ENCODE measurements at regions not wholly inside any gene's neighbourhood (a gene's known extent, or its start where the extent isn't known, plus 50 kb on each side); places are given as distances from the start of the nearest gene placed in this dataset.
"Not testable (repeated sequence)": the region's sequence is repeated elsewhere in the genome, so short reads cannot be mapped to it uniquely, and the experiment has no call there.

DNA sequence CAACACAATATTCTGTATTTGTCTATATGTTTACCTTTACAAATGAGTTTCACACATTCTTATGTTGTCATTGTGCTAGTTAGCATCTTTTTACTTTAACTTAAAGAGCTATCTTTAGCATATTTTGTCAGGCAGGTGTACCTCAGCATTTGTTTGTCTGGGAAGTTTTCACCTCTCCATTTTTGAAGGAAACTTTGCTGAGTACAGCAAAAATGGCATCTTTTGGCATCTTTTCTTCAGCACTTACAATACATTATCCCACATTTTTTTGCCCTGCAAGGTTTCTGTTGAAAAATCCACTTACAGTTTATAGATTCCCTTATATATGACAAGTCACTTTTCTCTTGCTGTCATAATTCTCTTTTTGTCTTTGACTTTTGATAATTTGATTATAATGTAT is 171.3 kb upstream of the XIRP2 start:
- no peaks in the 10 kb centered on the region for H3K27me3 Mint-ChIP-seq (ENCODE audit: low read depth, unreplicated experiment)
- Histone ChIP-seq H3K4me2 (ENCODE audit: low read length) (no peak overlapping the region), H3K4me3 (ENCODE audit: insufficient read depth, low read depth, low read length) (no peak overlapping the region), H3K4me1 (ENCODE audit: insufficient read depth, low read length) (no peaks in the 10 kb centered on the region), H3K36me3 (ENCODE audit: insufficient read depth, low read length) (no peaks in the 10 kb centered on the region), H3K27me3 (ENCODE audit: insufficient read depth, low read length) (no peaks in the 10 kb centered on the region), H4K20me1 (ENCODE audit: insufficient read depth, low read length) (no peaks in the 10 kb centered on the region), H3K9me3 (ENCODE audit: insufficient read depth, low read depth, low read length) (no peaks in the 10 kb centered on the region), H3K79me2 (ENCODE audit: insufficient read depth, low read length) (no peaks in the 10 kb centered on the region), H3K9ac (ENCODE audit: low read length) (no peak overlapping the region), H2AFZ (ENCODE audit: low read depth, low read length) (no peak overlapping the region), H3K27ac (ENCODE audit: low read depth, low read length) (no peak overlapping the region)
- FAIRE-seq (no peak), DNase-seq (ENCODE audit: low read depth) (no peak)
- H3K9me3 Mint-ChIP-seq (ENCODE audit: unreplicated experiment): peaks cover 2% of the 10 kb centered on the region
- no peak overlapping the region for H3K4me3 Mint-ChIP-seq (ENCODE audit: unreplicated experiment)
- no peaks in the 10 kb centered on the region for H3K4me1 Mint-ChIP-seq (ENCODE audit: low read depth, unreplicated experiment)
- no peaks in the 10 kb centered on the region for H3K36me3 Mint-ChIP-seq (ENCODE audit: low read depth, unreplicated experiment)
- TF ChIP-seq EZH2 (IDR thresholded peaks at IDR 0.05; ENCODE audit: insufficient read depth, low read length): no peak
- H3K27ac Mint-ChIP-seq (ENCODE audit: unreplicated experiment): no peak overlapping the region

DNA sequence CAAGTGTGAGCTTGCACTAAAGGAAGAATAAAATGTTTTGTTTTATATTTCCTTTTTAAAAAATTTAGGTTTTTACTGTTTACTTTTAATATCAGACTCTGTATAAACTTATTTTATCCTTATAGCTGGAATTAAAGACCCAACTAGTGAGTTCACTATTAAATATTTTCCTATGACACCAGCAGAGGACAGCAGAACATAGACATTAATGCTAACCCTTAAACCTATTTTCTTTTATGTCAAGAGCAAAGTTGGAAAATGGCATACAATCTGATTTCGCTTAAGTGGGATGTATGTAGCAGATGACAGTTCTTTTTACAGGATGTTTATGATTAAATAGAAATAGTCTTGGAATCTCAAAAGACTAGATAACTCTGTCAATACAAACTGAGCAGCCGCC is 188.2 kb upstream of the XIRP2 start:
- TF ChIP-seq EZH2 (IDR thresholded peaks at IDR 0.05; ENCODE audit: insufficient read depth, low read length): no peak
- TF ChIP-seq, protein P1, sequence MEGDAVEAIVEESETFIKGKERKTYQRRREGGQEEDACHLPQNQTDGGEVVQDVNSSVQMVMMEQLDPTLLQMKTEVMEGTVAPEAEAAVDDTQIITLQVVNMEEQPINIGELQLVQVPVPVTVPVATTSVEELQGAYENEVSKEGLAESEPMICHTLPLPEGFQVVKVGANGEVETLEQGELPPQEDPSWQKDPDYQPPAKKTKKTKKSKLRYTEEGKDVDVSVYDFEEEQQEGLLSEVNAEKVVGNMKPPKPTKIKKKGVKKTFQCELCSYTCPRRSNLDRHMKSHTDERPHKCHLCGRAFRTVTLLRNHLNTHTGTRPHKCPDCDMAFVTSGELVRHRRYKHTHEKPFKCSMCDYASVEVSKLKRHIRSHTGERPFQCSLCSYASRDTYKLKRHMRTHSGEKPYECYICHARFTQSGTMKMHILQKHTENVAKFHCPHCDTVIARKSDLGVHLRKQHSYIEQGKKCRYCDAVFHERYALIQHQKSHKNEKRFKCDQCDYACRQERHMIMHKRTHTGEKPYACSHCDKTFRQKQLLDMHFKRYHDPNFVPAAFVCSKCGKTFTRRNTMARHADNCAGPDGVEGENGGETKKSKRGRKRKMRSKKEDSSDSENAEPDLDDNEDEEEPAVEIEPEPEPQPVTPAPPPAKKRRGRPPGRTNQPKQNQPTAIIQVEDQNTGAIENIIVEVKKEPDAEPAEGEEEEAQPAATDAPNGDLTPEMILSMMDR (IDR thresholded peaks at IDR 0.05; ENCODE audit: insufficient read depth, low read depth, low read length): peak; percentile 3
- H3K4me2 ChIP-seq (ENCODE audit: low read length): no peak overlapping the region
- H3K36me3 ChIP-seq (ENCODE audit: insufficient read depth, low read length): no peaks in the 10 kb centered on the region
- Mint-ChIP-seq H3K27me3 (ENCODE audit: low read depth, unreplicated experiment) (no peaks in the 10 kb centered on the region), H3K27ac (ENCODE audit: unreplicated experiment) (no peak overlapping the region), H3K9me3 (ENCODE audit: unreplicated experiment) (no peaks in the 10 kb centered on the region), H3K4me3 (ENCODE audit: unreplicated experiment) (no peak overlapping the region), H3K4me1 (ENCODE audit: low read depth, unreplicated experiment) (no peaks in the 10 kb centered on the region), H3K36me3 (ENCODE audit: low read depth, unreplicated experiment) (no peaks in the 10 kb centered on the region)
- DNase-seq (ENCODE audit: low read depth): no peak
- FAIRE-seq: no peak
- H3K4me3 ChIP-seq (ENCODE audit: insufficient read depth, low read depth, low read length): no peak overlapping the region
- H3K79me2 ChIP-seq (ENCODE audit: insufficient read depth, low read length): no peaks in the 10 kb centered on the region
- H3K27ac ChIP-seq (ENCODE audit: low read depth, low read length): no peak overlapping the region
- H3K27me3 ChIP-seq (ENCODE audit: insufficient read depth, low read length): no peaks in the 10 kb centered on the region
- H3K4me1 ChIP-seq (ENCODE audit: insufficient read depth, low read length): no peaks in the 10 kb centered on the region
- no peak overlapping the region for H3K9ac ChIP-seq (ENCODE audit: low read length)
- no peaks in the 10 kb centered on the region for H4K20me1 ChIP-seq (ENCODE audit: insufficient read depth, low read length)
- H3K9me3 ChIP-seq (ENCODE audit: insufficient read depth, low read depth, low read length): no peaks in the 10 kb centered on the region
- H2AFZ ChIP-seq (ENCODE audit: low read depth, low read length): no peak overlapping the region

DNA sequence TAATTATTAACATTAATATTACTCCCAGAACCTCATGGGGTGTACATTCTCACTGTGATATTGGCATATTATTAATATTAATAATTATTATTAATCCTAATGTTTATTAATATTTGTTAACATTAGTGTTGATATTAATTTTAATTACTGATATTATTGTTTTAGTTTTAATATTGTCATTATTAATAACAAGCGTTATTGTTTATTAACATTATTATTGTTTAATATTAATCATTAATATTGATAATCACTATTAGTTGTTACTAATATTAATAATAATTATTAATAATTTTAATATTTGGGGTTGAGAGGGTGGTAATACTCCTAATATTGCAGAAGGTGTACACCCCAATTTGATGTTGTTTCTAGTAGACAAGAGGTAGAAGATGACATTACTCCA is 193.1 kb upstream of the XIRP2 start:
- Histone ChIP-seq H3K9me3 (ENCODE audit: insufficient read depth, low read depth, low read length) (no peaks in the 10 kb centered on the region), H4K20me1 (ENCODE audit: insufficient read depth, low read length) (no peaks in the 10 kb centered on the region), H3K4me1 (ENCODE audit: insufficient read depth, low read length) (no peaks in the 10 kb centered on the region), H3K9ac (ENCODE audit: low read length) (no peak overlapping the region), H3K4me3 (ENCODE audit: insufficient read depth, low read depth, low read length) (no peak overlapping the region), H3K27me3 (ENCODE audit: insufficient read depth, low read length) (no peaks in the 10 kb centered on the region), H3K27ac (ENCODE audit: low read depth, low read length) (no peak overlapping the region), H2AFZ (ENCODE audit: low read depth, low read length) (no peak overlapping the region), H3K79me2 (ENCODE audit: insufficient read depth, low read length) (no peaks in the 10 kb centered on the region), H3K36me3 (ENCODE audit: insufficient read depth, low read length) (no peaks in the 10 kb centered on the region), H3K4me2 (ENCODE audit: low read length) (no peak overlapping the region)
- peaks cover 9% of the 10 kb centered on the region for H3K9me3 Mint-ChIP-seq (ENCODE audit: unreplicated experiment)
- peaks cover 1% of the 10 kb centered on the region for H3K36me3 Mint-ChIP-seq (ENCODE audit: low read depth, unreplicated experiment)
- no peak overlapping the region for H3K27ac Mint-ChIP-seq (ENCODE audit: unreplicated experiment)
- FAIRE-seq: no peak
- no peak overlapping the region for H3K4me3 Mint-ChIP-seq (ENCODE audit: unreplicated experiment)
- H3K4me1 Mint-ChIP-seq (ENCODE audit: low read depth, unreplicated experiment): no peaks in the 10 kb centered on the region
- TF ChIP-seq, protein P1 (IDR thresholded peaks at IDR 0.05; ENCODE audit: insufficient read depth, low read depth, low read length): no peak
- TF ChIP-seq EZH2 (IDR thresholded peaks at IDR 0.05; ENCODE audit: insufficient read depth, low read length): no peak
- H3K27me3 Mint-ChIP-seq (ENCODE audit: low read depth, unreplicated experiment): peaks cover 2% of the 10 kb centered on the region
- no peak for DNase-seq (ENCODE audit: low read depth)

DNA sequence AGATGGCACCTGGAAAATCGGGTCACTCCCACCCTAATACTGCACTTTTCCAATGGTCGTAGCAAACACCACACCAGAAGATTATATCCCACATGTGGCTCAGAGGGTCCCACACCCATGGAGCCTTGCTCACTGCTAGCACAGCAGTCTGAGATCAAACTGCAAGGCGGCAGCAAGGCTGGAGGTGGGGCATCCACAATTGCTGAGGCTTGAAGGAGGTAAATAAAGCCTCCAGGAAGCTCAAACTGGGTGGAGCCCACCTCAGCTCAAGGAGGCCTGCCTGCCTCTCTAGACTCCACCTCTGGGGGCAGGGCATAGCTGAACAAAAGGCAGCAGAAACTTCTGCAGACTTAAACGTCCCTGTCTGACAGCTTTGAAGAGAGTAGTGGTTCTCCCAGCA is 192.0 kb upstream of the SCN7A start:
- not testable (repeated sequence) for H3K4me1 Mint-ChIP-seq (ENCODE audit: low read depth, unreplicated experiment); H3K36me3 Mint-ChIP-seq (ENCODE audit: low read depth, unreplicated experiment); H2AFZ ChIP-seq (ENCODE audit: low read depth, low read length); H3K9ac ChIP-seq (ENCODE audit: low read length); H3K4me3 Mint-ChIP-seq (ENCODE audit: unreplicated experiment); H3K27me3 ChIP-seq (ENCODE audit: insufficient read depth, low read length); FAIRE-seq; H3K27me3 Mint-ChIP-seq (ENCODE audit: low read depth, unreplicated experiment); H3K4me1 ChIP-seq (ENCODE audit: insufficient read depth, low read length); DNase-seq (ENCODE audit: low read depth); H3K36me3 ChIP-seq (ENCODE audit: insufficient read depth, low read length); H3K4me3 ChIP-seq (ENCODE audit: insufficient read depth, low read depth, low read length); H4K20me1 ChIP-seq (ENCODE audit: insufficient read depth, low read length); H3K79me2 ChIP-seq (ENCODE audit: insufficient read depth, low read length); H3K9me3 ChIP-seq (ENCODE audit: insufficient read depth, low read depth, low read length); H3K9me3 Mint-ChIP-seq (ENCODE audit: unreplicated experiment); H3K27ac ChIP-seq (ENCODE audit: low read depth, low read length); H3K4me2 ChIP-seq (ENCODE audit: low read length); H3K27ac Mint-ChIP-seq (ENCODE audit: unreplicated experiment)
